NCI-H460 (cell line): ENCODE measurements at regions not wholly inside any gene's neighbourhood (a gene's known extent, or its start where the extent isn't known, plus 50 kb on each side); places are given as distances from the start of the nearest gene placed in this dataset.

Experiments
- DNase-seq: peaks from one replicate; pipeline ENCODE4 v3.0.0-alpha.2; 2016; ENCODE audit warnings: low read depth; ENCODE audit errors: extremely low read depth

- DNase-seq, result no peak
Observed at GRCh38 chr2:65714866-65715265, 282.5 kb upstream of the SPRED2 start.

GRCh38 chr2:65711863-65712262 is 279.5 kb upstream of the SPRED2 start:
- no peak for DNase-seq

GRCh38 chr2:65710779-65711295 is 278.4 kb upstream of the SPRED2 start:
- no peak for DNase-seq

GRCh38 chr2:65710356-65710755 is 278.0 kb upstream of the SPRED2 start:
- DNase-seq, result no peak

- DNase-seq, result no peak
Observed at GRCh38 chr2:65708086-65708485, 275.7 kb upstream of the SPRED2 start.

- no peak for DNase-seq
Observed at GRCh38 chr2:65706411-65706810, 274.0 kb upstream of the SPRED2 start.

- no peak for DNase-seq
Observed at GRCh38 chr2:65701191-65701590, 268.8 kb upstream of the SPRED2 start.

GRCh38 chr2:65700720-65701119 is 268.3 kb upstream of the SPRED2 start:
- DNase-seq, result no peak

GRCh38 chr2:65700004-65700651 is 267.7 kb upstream of the SPRED2 start:
- DNase-seq, result no peak

GRCh38 chr2:65691816-65692215 is 259.4 kb upstream of the SPRED2 start:
- DNase-seq, result no peak

- DNase-seq, result no peak
Observed at GRCh38 chr2:65688141-65688886, 255.9 kb upstream of the SPRED2 start.

GRCh38 chr2:65687614-65688013 is 255.2 kb upstream of the SPRED2 start:
- no peak for DNase-seq

- no peak for DNase-seq
Observed at GRCh38 chr2:65686928-65687521, 254.6 kb upstream of the SPRED2 start.

GRCh38 chr2:65681503-65681902 is 249.1 kb upstream of the SPRED2 start:
- no peak for DNase-seq

- no peak for DNase-seq
Observed at GRCh38 chr2:65678779-65679391, 246.5 kb upstream of the SPRED2 start.

GRCh38 chr2:65675350-65675749 is 243.0 kb upstream of the SPRED2 start:
- DNase-seq, result no peak

GRCh38 chr2:65671670-65672242 is 239.4 kb upstream of the SPRED2 start:
- no peak for DNase-seq

- no peak for DNase-seq
Observed at GRCh38 chr2:65669574-65669973, 237.2 kb upstream of the SPRED2 start.

GRCh38 chr2:65668744-65669143 is 236.3 kb upstream of the SPRED2 start:
- no peak for DNase-seq

GRCh38 chr2:65666156-65666725 is 233.8 kb upstream of the SPRED2 start:
- no peak for DNase-seq

- no peak for DNase-seq
Observed at GRCh38 chr2:65664931-65665330, 232.5 kb upstream of the SPRED2 start.
